Thoracic aorta (tissue), 2 donors: ENCODE measurements at regions not wholly inside any gene's neighbourhood (a gene's known extent, or its start where the extent isn't known, plus 50 kb on each side); places are given as distances from the start of the nearest gene placed in this dataset.
"Not testable (repeated sequence)": the region's sequence is repeated elsewhere in the genome, so short reads cannot be mapped to it uniquely, and the experiment has no call there.

Source experiments
- ATAC-seq: fragments of 150-250 bp; one replicate; pipeline ENCODE4 v1.8.0; 2017; ENCODE audit warnings: low read depth; ENCODE audit not compliant: insufficient number of reproducible peaks, low FRiP score
- DNase-seq: peaks from one replicate; pipeline ENCODE4 v3.0.0-alpha.2; 2020; ENCODE audit warnings: low spot score
- H3K27ac ChIP-seq, 2 donors: fragments of 200-600 bp; sonication (generic); 1 replicate in 1 of 2; 2 replicates in 1 of 2; pipeline ENCODE4 v1.5.1; 2016; ENCODE audit warnings: mild to moderate bottlenecking in 2 of 2, moderate library complexity in 2 of 2
- H3K27me3 ChIP-seq: fragments of 200-600 bp; sonication (generic); replicated peaks from 2 replicates; pipeline ENCODE4 v1.6.0; 2016; ENCODE audit warnings: mild to moderate bottlenecking; ENCODE audit not compliant: insufficient read depth
- H3K36me3 ChIP-seq: fragments of 200-600 bp; sonication (generic); one replicate; pipeline ENCODE4 v1.5.1; 2016
- H3K4me1 ChIP-seq, 2 donors: fragments of 200-600 bp; sonication (generic); 1 replicate in 1 of 2; 2 replicates in 1 of 2; pipeline versions ENCODE4 v1.5.1 to v1.6.0; 2016; ENCODE audit warnings: low read depth in 2 of 2, mild to moderate bottlenecking in 1 of 2; ENCODE audit not compliant: control insufficient read depth in 1 of 2
- H3K4me3 ChIP-seq: fragments of 200-600 bp; sonication (generic); 2 replicates; pipeline ENCODE4 v1.5.1; 2016; ENCODE audit warnings: mild to moderate bottlenecking
- H3K9me3 ChIP-seq: fragments of 200-600 bp; sonication (generic); 2 replicates; pipeline ENCODE4 v1.5.1; 2016
- TF ChIP-seq, protein P1 (sequence below): fragments of 200-600 bp; sonication (generic); IDR thresholded peaks from one replicate; pipeline ENCODE4 v1.5.1; 2019; ENCODE audit warnings: antibody characterized with exemption

DNA sequence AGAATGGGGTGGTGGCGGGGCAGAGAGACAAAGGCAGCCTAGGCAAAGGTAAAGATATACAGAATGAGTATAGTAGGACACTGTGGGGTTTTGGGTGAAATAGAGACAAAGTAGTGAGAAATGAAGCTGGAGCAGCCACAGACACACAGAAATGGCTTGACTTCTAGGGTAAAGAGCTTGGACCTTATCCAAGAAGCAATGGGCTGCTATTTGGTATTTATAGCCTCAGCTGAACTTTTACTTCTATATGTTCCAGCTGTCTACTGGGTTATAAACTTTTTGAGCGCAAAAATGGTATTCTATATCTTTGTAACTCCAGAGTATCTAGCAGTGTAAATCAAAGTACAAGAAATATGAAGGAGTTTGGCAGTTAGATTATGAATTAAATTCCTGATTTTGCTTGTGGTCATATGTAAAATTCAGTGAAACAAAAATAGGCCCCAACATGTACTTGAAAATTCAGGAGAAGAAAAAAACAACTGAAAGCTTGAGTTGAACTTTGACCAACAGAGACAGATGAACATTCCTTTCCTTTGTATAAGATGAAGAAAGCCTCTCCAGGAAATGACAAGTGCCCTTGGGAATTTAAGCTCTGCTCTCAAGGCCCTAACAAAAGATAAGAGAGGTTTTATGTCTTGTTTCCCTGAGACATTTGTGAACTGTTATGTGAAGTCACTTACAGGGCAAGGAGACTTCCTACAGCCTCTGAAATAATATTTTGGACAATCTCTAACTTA is 64.6 kb upstream of the XIST start:
- DNase-seq = no peak
- Histone ChIP-seq H3K27ac (no peak overlapping the region), H3K4me1 (no peaks in the 10 kb centered on the region), H3K4me3 (no peak overlapping the region), H3K36me3 (no peaks in the 10 kb centered on the region), H3K9me3 (no peaks in the 10 kb centered on the region), H3K27me3 (no peaks in the 10 kb centered on the region)
- no peak for ATAC-seq
- TF ChIP-seq, protein P1, sequence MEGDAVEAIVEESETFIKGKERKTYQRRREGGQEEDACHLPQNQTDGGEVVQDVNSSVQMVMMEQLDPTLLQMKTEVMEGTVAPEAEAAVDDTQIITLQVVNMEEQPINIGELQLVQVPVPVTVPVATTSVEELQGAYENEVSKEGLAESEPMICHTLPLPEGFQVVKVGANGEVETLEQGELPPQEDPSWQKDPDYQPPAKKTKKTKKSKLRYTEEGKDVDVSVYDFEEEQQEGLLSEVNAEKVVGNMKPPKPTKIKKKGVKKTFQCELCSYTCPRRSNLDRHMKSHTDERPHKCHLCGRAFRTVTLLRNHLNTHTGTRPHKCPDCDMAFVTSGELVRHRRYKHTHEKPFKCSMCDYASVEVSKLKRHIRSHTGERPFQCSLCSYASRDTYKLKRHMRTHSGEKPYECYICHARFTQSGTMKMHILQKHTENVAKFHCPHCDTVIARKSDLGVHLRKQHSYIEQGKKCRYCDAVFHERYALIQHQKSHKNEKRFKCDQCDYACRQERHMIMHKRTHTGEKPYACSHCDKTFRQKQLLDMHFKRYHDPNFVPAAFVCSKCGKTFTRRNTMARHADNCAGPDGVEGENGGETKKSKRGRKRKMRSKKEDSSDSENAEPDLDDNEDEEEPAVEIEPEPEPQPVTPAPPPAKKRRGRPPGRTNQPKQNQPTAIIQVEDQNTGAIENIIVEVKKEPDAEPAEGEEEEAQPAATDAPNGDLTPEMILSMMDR = no peak

DNA sequence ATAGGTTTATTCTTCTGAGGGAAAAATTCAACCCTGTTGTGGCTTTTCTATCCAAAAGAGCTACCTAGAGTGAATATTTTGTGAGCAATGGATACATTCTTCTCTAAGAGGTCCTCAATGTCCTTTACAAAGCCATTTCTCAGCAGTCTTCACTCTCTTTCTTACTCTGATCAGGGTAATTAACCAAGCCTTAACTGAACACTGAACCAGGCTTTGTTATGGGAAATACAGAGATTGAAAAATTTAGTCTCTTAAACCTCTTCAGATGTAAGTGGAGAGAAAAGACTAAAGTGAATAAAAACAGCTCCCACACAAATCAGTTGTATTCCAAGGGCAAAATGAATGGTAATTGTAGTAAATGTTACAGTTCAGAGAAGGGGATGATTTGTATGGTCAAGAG is 64.0 kb upstream of the XIST start:
- DNase-seq (no peak), ATAC-seq (no peak)
- Histone ChIP-seq H3K36me3 (no peaks in the 10 kb centered on the region), H3K9me3 (no peaks in the 10 kb centered on the region), H3K27ac (no peak overlapping the region), H3K27me3 (no peaks in the 10 kb centered on the region), H3K4me3 (no peak overlapping the region), H3K4me1 (no peaks in the 10 kb centered on the region)
- TF ChIP-seq, protein P1 = no peak

DNA sequence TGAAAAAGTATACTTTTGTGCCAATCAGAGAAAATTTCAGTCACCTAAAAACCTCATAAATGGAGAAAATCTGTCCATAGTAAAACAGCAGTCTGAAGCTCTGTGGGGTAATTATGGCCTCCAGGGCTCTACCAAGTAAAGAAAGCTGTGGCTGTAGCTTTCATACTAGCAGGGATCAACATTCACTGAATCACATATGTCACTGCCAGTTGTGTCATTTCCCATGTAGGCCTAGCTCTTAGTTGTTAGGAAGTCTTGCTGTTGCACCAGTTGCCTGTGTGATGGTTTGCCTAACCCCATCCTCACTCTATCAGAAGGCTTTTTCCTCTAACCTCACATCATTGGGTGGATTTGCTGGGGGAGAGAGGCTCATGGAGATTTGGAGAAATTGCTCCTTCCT is 62.3 kb upstream of the XIST start:
- ATAC-seq, H3K9me3 ChIP-seq, H3K4me1 ChIP-seq, H3K4me3 ChIP-seq, H3K36me3 ChIP-seq, DNase-seq, H3K27me3 ChIP-seq, H3K27ac ChIP-seq: not testable (repeated sequence)

DNA sequence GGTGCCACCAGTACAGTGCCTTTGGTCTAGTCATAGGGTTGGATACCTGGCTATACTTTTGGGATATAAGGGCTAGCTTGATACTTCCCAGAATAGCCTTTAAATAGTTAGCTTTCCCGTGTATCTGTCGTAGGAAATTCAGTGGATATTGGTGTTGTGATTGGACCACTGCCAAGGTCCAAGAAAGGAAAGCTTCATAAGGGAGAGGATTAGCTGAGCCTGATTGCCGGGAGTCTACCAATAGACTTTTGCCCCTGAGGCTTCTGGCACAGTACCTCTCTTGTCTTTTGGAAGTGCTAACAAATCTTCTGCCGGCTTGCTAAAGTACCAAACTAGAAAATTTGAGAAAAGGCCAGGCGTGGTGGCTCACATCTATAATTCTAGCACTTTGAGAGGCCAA is 61.1 kb upstream of the XIST start:
- DNase-seq (no peak), ATAC-seq (no peak)
- Histone ChIP-seq H3K9me3 (no peaks in the 10 kb centered on the region), H3K36me3 (no peaks in the 10 kb centered on the region), H3K27ac (no peak overlapping the region), H3K4me3 (no peak overlapping the region), H3K27me3 (no peaks in the 10 kb centered on the region), H3K4me1 (no peaks in the 10 kb centered on the region)
- TF ChIP-seq, protein P1 = no peak

DNA sequence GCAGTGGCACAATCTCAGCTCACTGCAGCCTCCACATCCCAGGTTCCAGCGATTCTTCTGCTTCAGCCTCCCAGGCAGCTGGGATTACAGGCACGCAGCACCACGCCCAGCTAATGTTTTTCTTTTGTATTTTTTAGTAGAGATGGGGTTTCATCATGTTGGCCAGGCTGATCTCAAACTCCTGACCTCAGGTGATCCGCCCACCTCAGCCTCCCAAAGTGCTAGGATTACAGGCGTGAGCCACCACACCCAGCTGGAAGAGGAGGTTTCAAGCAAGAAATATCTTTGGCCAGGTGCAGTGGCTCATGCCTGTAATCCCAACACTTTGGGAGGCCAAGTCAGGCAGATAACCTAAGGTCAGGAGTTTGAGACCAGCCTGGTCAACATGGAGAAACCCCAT is 59.4 kb upstream of the XIST start:
- H3K27ac ChIP-seq, H3K27me3 ChIP-seq, H3K9me3 ChIP-seq, H3K36me3 ChIP-seq, H3K4me1 ChIP-seq, DNase-seq, H3K4me3 ChIP-seq, ATAC-seq: not testable (repeated sequence)

DNA sequence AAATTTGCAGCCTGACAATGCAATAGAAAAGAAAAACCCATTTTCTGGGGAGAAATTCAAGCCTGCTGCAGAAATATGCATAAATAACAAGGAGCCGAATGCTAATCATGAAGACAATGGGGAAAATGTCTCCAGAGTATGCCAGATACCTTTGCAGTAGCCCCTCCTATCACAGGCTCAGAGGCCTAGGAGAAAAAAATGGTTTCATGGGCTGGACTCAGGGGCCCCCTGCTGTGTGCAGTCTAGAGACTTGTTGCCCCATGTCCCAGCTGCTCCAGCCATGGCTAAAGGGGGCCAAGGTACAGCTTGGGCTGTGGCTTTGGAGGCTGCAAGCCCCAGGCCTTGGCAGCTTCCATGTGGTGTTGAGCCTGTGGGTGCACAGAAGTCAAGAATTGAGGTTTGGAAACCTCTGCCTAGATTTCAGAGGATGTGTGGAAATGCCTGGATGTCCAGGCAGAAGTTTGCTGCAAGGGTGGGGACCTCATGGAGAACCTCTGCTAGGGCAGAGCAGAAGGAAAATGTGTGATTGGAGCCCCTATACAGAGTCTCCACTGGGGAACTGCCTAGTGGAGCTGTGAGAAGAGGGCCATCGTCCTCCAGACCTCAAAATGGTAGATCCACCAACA is 53.3 kb upstream of the XIST start:
- not testable (repeated sequence) for H3K9me3 ChIP-seq, H3K4me3 ChIP-seq, ATAC-seq, H3K27me3 ChIP-seq, H3K36me3 ChIP-seq, H3K27ac ChIP-seq, H3K4me1 ChIP-seq, DNase-seq
